ENCODE measurements at regions not wholly inside any gene's neighbourhood (a gene's known extent, or its start where the extent isn't known, plus 50 kb on each side); places are given as distances from the start of the nearest gene placed in this dataset.
"Not testable (repeated sequence)": the region's sequence is repeated elsewhere in the genome, so short reads cannot be mapped to it uniquely, and the experiment has no call there.

DNA sequence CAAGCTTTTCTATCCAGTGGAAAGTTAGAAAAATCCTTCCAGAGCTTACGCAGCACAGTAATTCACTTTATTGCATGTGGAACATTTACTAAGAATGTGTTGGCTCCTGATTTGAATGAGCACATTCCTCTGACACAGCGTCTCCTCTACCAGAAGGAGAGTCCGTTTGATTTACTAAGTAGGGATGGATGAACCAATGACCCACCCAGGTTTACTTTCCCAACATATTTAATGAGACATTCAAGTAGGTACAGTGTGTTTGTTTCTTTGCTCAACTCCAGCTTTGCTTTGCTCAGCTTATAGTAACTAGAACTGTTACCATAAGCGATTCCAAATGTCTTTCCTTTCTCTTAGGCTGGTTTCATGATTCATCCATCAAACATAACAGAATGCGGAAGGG lies 161.7 kb downstream of the SMARCA1 start:
- DNase-seq, result no peak

GRCh38 chrX:129360175-129360574 lies 163.1 kb downstream of the SMARCA1 start:
- peak; percentile 61 for DNase-seq

DNA sequence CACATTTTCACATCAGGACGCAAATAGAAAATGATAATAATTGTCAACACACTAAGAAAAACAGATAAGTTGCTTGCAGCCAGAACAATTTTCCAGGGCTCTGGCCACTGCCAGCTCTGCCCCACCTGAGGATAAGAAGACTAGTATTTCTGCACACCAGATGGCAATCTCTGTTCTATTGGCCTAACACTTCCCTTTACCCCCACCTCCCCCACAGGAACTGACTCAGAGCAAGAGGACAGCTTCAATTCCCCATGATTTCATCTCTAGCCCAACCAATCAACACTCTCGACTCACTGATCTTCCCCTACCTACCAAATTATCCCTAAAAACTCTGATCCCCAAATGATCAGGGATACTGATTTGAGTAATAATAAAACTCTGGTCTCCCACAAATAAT lies 164.0 kb downstream of the SMARCA1 start:
- peak; percentile 11 for DNase-seq

DNA sequence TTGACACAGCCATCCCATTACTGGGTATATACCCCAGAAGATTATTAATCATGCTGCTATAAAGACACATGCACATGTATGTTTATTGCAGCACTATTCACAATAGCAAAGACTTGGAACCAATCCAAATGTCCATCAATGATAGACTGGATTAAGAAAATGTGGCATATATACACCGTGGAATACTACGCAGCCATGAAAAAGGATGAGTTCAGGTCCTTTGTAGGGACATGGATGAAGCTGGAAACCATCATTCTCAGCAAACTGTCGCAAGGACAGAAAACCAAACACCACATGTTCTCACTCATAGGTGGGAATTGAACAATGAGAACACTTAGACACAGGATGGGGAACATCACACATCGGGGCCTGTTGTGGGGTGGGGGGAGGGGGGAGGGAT lies 165.9 kb downstream of the SMARCA1 start:
- not testable (repeated sequence) for DNase-seq

DNA sequence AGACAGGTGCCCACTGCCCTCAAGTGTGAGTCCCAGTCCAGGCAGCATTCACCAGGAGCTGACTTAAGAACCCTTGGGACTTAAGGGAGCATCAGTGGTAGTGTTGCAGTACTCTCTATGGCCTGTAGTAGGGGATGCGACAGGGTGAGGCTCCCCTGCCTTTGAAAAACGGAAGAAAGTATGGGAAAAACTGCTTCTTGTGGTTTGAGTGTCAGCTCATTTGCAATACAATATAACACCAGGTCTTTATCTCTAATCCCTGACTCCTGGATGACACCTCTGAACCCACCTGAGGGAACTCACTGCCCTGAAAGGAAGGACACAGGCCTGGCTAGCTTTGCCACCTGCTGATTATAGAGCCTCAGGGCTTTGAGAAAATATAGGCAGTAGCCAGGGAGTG lies 176.0 kb downstream of the SMARCA1 start:
- no peak for DNase-seq

DNA sequence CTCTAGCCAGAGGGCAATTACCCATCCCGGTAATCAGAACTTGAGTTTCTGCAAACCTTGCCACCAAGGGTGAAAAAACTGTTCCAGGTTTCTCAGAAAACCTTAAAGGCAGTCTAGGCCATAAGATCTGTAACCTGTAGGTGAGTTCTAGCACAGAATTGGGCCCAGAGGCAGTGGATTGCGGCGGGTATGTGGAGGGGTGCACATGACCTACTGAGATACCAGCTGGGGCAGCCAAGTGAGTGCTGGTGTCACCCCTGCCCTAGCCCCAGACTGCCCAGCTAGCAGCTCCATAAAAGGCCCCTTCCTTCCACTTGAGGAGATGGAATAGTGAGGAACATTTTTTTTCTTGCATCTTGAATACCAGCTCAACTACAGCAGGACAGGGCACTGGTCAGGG lies 176.7 kb downstream of the SMARCA1 start:
- DNase-seq, result no peak

DNA sequence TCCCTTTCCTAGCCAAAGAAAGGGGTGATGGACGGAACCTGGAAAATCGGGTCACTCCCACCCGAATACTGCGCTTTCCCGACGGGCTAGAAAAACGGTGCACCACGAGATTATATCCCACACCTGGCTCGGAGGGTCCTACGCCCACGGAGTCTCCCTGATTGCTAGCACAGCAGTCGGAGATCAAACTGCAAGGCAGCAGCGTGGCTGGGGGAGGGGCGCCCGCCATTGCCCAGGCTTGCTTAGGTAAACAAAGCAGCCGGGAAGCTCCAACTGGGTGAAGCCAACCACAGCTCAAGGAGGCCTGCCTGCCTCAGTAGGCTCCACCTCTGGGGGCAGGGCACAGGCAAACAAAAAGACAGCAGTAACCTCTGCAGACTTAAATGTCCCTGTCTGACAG lies 186.0 kb downstream of the SMARCA1 start:
- not testable (repeated sequence) for DNase-seq

- no peak for DNase-seq
Observed at GRCh38 chrX:129323115-129323514, 200.2 kb downstream of the SMARCA1 start.

- DNase-seq, result peak; percentile 3
Observed at GRCh38 chrX:129318375-129318774, 204.9 kb downstream of the SMARCA1 start.

DNA sequence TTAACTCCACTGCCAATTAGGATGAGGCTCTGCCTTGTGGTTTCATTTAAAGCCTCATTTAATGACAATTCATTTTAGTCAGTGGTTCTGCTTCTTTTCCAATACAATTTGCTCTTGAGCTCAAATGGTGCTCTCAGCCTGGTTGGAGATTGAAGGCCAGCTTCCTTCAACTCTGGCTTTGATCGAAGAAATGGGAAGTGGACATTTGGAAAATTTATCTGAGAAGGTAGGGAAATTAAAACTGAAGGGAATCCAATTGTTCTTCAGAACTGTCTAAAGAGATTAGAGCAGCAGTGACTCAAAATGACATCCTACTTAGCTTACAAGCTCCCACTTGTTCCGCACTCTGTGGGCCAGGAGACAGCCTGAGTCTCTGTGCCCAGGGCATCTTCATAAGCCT lies 206.8 kb downstream of the SMARCA1 start:
- DNase-seq, result no peak

DNA sequence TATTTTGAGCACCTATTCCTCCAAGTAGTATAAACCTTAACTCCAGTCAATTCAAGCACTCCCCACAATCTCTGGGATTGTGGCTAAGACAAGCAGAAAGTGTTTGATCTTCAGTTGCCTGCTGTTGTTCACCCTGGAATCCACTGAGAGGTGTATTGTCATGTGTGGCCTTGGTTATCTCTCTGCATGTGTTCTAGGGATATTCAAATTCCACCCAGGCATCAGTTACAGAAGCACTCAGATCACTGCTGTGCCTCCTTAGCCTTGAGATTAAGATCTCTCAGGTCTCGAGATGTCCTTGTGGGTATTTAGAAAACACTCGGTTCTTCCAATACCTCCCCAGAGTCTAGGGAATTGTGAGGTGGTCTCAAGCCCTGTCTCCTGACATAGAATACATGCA lies 213.3 kb downstream of the SMARCA1 start:
- no peak for DNase-seq

GRCh38 chrX:129262912-129263311 lies 260.4 kb downstream of the SMARCA1 start:
- DNase-seq, result no peak

DNA sequence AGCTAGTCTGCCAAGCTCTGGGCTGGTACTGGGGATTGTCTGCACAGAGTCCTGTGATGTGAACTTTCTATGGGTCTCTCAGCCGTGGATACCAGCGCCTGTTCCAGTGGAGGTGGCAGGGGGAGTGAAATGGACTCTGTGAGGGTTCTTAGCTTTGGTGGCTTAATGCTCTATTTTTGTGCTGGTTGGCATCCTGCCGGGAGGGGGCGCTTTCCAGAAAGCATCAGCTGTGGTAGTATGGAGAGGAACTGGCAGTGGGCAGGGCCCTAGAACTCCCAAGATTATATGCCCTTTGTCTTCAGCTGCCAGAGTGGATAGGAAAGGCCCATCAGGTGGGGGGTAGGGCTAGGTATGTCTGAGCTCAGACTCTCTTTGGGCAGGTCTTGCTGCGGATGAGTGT lies 267.8 kb downstream of the SMARCA1 start:
- not testable (repeated sequence) for DNase-seq

GRCh38 chrX:129249563-129249962 lies 273.7 kb downstream of the SMARCA1 start:
- DNase-seq, result no peak

- no peak for DNase-seq
Observed at GRCh38 chrX:129247642-129248041, 275.6 kb downstream of the SMARCA1 start.

- DNase-seq, result no peak
Observed at GRCh38 chrX:129239371-129239770, 283.9 kb downstream of the SMARCA1 start.

DNA sequence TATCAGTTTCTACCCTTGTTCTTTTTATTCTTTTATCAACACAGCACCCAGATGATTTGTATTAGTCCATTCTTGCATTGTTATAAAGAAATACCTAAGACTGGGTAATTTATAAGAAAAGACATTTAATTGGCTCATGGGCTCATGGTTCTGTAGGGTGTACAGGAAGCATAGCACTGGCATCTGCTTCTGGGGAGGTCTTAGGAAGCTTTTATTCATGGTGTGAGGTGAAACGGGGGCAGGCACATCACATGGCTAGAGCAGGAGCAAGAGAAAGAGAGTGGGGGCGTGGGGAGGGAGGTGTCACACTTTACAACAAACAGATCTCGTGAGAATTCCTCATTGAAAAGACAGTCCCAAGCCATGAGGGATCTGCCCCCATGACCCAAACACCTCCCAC lies 285.3 kb downstream of the SMARCA1 start:
- DNase-seq, result no peak

DNA sequence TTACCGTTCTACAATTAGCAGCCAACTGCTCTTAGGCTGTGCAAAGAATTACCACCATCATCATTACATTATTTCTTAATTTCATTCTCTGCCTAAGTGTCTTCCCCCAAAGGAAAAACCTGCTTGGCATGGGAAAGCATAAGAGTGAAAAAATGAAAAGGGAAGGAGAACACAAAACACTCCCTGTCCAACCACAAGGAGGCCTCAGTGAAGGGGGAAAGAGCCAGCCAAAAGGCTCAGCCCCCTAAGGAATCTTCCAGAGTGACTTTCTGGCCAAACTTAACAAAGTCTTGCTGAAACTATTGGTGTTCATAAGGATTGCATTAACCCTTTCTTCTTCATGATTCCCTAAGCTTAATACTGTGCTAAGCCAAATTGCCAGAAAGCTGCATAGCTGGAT lies 287.4 kb downstream of the SMARCA1 start:
- DNase-seq, result no peak

DNA sequence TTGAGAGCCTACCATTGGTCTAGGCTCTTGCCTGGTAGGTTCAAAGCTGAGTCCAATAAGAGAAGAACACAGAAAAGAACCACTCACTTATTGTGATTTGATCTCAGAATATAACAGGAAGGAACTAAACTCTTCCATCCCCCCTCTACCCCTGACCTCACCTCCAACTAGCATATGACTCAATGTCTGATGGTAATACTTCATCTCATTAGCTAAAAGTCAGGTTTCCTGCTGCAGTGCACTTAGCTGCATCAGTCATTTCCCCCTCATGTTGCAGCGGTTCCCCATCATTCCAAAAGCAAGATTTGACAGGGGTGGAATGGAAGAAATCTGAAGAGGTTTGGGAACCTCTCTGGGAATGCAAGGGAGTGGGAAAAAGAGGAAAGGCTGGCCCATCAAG lies 289.5 kb downstream of the SMARCA1 start:
- DNase-seq, result no peak

- DNase-seq, result no peak
Observed at GRCh38 chrX:129230850-129231512, 292.3 kb downstream of the SMARCA1 start.

DNA sequence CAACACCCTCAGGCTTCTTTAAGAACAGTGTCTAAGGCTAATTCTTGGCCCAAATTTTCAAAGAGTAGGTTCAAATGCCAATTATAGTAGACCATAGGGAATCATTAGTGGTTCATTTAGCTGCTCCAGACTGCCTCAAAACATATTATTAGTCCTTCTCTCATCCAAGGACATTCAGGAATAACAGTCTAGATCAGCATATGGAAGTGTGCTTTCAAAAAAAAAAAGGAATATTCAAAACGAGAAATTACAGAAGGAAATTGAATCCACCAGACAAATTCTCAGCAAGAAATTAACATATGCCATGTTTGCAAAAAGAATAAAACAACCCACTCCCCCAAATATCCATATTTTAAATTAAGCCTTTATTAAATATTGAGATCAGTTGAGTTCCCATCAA lies 293.1 kb downstream of the SMARCA1 start:
- DNase-seq, result no peak

GRCh38 chrX:129227366-129227765 lies 295.9 kb downstream of the SMARCA1 start:
- DNase-seq, result no peak

DNA sequence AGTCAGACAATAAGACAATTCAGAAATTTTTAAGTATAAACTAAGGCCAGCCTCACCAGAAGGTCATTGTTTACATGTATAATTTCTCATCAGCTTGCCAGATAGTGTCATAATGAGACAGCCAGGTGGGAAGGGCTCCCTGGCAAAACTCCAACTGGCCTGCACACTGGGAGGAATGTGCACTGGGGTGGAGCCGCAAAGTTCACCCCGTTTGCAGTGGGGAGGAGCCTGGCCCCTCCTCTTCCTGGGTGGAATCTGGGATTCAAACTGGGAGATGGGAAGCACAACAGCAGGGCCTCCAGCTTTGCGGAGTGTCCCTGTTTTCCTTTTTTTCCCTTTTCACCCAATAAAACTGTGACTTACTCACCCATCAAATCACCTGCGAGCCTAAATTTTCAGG lies 329.9 kb downstream of the SMARCA1 start:
- no peak for DNase-seq

GRCh38 chrX:129188231-129188630 lies 335.1 kb downstream of the SMARCA1 start:
- DNase-seq, result no peak

GRCh38 chrX:129176710-129177109 lies 346.6 kb downstream of the SMARCA1 start:
- no peak for DNase-seq

DNA sequence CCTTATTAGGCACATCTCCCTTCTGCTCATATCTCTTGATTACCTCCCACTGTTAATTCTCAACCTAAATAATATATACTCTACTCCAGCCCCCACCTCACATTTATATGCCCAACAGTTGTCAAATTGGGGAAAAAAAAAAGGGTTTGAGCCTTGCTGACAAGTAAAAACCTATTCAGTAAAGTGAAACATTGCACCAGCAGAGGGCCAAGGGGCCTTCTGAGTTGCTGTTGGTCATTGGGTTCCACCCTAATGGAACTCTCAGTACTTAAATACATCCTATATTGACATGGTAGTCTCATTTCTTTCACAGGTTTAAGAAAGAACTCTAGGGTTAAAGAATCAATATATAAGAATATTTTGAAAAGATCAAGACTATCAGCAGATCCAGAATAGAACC lies 362.2 kb downstream of the SMARCA1 start:
- no peak for DNase-seq

Data from activated CD4-positive, alpha-beta T cell treated with anti-CD3 and anti-CD28 coated beads, Interleukin-2, amount 50 U/mL, for 16 hours (primary cell).